ENCODE measurements at regions not wholly inside any gene's neighbourhood (a gene's known extent, or its start where the extent isn't known, plus 50 kb on each side); places are given as distances from the start of the nearest gene placed in this dataset.

DNA sequence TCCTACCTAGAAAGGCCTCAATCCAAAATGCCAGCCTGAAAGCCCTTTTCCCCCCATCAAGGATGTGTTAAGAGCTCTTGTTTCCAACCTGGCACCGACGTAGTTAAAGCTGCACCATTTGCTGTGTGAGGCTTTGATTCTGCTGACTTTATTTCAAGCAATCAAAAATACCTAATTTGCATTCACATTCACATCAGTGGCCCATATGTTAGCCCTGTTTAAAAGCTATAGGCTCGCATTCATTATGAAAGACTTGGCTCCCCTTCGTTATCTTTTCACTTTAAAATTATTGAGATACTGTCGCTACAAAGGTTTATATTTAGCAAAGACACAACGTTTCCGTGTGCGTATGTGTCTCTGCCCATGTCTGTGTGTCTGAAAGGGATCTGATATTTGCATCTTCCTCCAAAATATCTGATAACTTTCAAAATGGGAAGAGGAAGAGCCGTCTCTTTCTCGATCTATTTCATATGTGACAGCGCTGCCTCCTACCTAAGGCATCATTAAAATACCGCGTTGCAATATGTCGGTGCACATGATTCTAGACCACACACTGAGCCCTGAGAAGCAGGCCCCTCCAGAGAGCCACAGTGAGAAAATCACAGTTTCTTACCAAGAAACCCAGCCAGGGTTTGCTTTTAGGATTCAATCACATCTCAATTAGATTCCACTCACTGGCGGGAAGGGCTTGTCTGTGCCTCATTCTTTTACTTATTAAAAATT lies 57.1 kb upstream of the ITPRID1 start:
- no peak for DNase-seq

GRCh38 chr7:31457551-31457950 lies 56.3 kb upstream of the ITPRID1 start:
- DNase-seq = no peak

DNA sequence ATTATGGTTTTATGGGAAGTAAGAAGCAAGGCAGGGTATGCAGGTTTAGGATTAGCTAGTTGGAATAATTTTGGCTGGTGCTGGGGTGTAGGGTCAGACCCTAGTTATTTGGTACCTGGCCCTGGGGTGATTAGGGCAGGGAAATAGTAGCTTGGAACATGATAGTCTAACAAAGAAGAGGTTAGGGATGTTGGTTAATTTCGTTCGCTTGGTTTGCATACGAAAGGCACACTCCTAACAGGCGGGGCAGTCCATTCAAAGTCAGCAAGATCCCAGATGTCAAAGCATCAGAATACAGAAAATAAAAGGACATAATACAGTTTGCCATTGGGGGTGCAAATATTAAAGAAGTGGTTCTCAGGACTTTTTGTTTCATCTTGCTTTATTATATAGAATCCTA lies 55.7 kb upstream of the ITPRID1 start:
- DNase-seq = no peak

DNA sequence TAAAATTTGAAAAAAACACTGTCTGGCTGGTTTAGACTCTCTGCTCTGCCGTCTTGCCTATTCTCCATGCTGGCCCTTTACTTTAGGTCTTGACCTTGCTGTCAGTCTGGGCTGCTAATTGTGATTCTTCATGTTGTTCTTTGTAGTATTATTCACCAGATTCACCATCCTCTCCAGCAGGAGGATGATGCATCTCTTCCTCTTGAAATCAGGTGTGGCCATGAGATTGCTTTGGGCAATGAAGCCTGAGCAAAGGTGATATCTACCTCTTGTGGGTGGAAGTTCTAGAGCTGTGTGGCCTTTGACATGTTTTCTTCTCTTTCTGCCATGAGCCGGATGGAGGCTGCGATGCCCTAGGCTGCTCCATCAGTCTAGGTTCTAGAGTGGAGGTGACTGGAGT lies 51.3 kb upstream of the ITPRID1 start:
- DNase-seq = no peak
